ENCODE measurements at regions not wholly inside any gene's neighbourhood (a gene's known extent, or its start where the extent isn't known, plus 50 kb on each side); places are given as distances from the start of the nearest gene placed in this dataset.

GRCh38 chrX:8306291-8306925 lies 135.3 kb upstream of the VCX2 start:
- TF ChIP-seq POLR2A (IDR thresholded peaks at IDR 0.05) (no peak), EP300 (IDR thresholded peaks at IDR 0.05) (no peak), CTCF (IDR thresholded peaks at IDR 0.05) (no peak), POLR2AphosphoS5 (IDR thresholded peaks at IDR 0.05) (no peak)
- 90% methylated on average over 4 of the region's 4 CpGs for WGBS, 2 donors
- no peaks in the 10 kb centered on the region for H3K9me3 ChIP-seq
- intact Hi-C loops (cut with DNase I) = no loop called here
- H3K36me3 ChIP-seq = no peaks in the 10 kb centered on the region
- H3K4me3 ChIP-seq = no peak overlapping the region
- H3K4me1 ChIP-seq = no peaks in the 10 kb centered on the region
- no peak overlapping the region for H3K27ac ChIP-seq
- H3K27me3 ChIP-seq = no peaks in the 10 kb centered on the region
- DNase-seq = no peak

DNA sequence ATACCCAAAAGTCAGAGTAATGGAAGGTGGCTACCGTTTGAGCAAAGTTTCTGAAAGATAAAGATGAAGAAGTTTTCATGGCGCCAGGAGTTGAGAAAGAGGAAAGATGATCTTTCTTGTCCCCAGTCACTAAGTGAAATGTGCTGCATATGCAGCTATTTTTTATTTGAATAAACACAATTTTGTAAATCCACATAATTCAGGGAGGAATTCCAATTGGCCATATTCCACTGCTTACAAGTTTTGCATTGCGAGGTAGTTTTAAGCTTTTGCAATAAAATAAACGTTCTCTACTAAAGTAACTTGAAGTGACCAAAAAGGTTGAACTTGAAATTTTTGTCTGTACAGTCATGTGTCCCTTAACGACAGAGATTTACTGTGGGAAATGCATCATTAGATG lies 139.3 kb upstream of the VCX2 start:
- no peak for DNase-seq
- Histone ChIP-seq H3K27ac (no peak overlapping the region), H3K9me3 (no peaks in the 10 kb centered on the region), H3K4me3 (no peak overlapping the region), H3K4me1 (no peaks in the 10 kb centered on the region), H3K36me3 (no peaks in the 10 kb centered on the region), H3K27me3 (no peaks in the 10 kb centered on the region)
- intact Hi-C loops (cut with DNase I) = no loop called here
- TF ChIP-seq EP300 (IDR thresholded peaks at IDR 0.05) (no peak), POLR2A (IDR thresholded peaks at IDR 0.05) (no peak), CTCF (IDR thresholded peaks at IDR 0.05) (no peak), POLR2AphosphoS5 (IDR thresholded peaks at IDR 0.05) (no peak)
- 81 to 91% methylated on average over 5 of the region's 5 CpGs for WGBS, 2 donors

DNA sequence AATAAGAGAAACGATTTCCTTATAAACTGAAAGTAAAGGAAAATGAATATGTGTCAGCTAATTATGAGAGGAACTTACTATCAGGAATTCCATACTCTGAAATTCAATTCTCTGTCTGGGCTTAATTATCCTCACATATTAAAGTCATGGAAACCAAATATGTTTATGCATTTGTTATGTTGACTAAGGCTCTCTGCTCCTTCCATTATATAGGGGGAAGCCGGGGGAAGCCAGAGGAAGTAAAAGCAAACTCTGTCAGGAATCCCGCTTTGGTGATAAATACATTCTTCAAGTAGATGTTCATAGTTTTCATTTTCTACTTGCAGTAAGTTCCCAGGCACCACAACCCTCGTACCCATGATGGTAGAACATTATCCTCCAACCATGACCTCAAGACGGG lies 142.8 kb upstream of the VCX2 start:
- DNase-seq = no peak
- TF ChIP-seq EP300 (IDR thresholded peaks at IDR 0.05) (no peak), POLR2A (IDR thresholded peaks at IDR 0.05) (no peak), POLR2AphosphoS5 (IDR thresholded peaks at IDR 0.05) (no peak), CTCF (IDR thresholded peaks at IDR 0.05) (no peak)
- WGBS, 2 donors = 86 to 88% methylated on average over 5 of the region's 5 CpGs
- Histone ChIP-seq H3K36me3 (no peaks in the 10 kb centered on the region), H3K9me3 (no peaks in the 10 kb centered on the region), H3K27ac (no peak overlapping the region), H3K27me3 (no peaks in the 10 kb centered on the region), H3K4me1 (no peaks in the 10 kb centered on the region), H3K4me3 (no peak overlapping the region)
- intact Hi-C loops (cut with DNase I) = no loop called here

- H3K4me1 ChIP-seq = no peaks in the 10 kb centered on the region
- H3K27ac ChIP-seq = no peak overlapping the region
- DNase-seq = no peak
- WGBS, 2 donors = 74 to 77% methylated on average over 4 of the region's 4 CpGs
- no peaks in the 10 kb centered on the region for H3K36me3 ChIP-seq
- H3K27me3 ChIP-seq = no peaks in the 10 kb centered on the region
- intact Hi-C loops (cut with DNase I) = no loop called here
- TF ChIP-seq CTCF (IDR thresholded peaks at IDR 0.05) (no peak), EP300 (IDR thresholded peaks at IDR 0.05) (no peak), POLR2A (IDR thresholded peaks at IDR 0.05) (no peak), POLR2AphosphoS5 (IDR thresholded peaks at IDR 0.05) (no peak)
- H3K9me3 ChIP-seq = no peaks in the 10 kb centered on the region
- H3K4me3 ChIP-seq = no peak overlapping the region
Observed at GRCh38 chrX:8314881-8315280, 143.8 kb upstream of the VCX2 start.

GRCh38 chrX:8319359-8319758 lies 145.3 kb upstream of the VCX3B start:
- TF ChIP-seq CTCF (IDR thresholded peaks at IDR 0.05) (no peak), EP300 (IDR thresholded peaks at IDR 0.05) (no peak), POLR2AphosphoS5 (IDR thresholded peaks at IDR 0.05) (no peak), POLR2A (IDR thresholded peaks at IDR 0.05) (no peak)
- Histone ChIP-seq H3K4me1 (no peaks in the 10 kb centered on the region), H3K4me3 (no peak overlapping the region), H3K27ac (no peak overlapping the region), H3K9me3 (no peaks in the 10 kb centered on the region), H3K36me3 (no peaks in the 10 kb centered on the region), H3K27me3 (no peaks in the 10 kb centered on the region)
- no peak for DNase-seq
- WGBS, 2 donors = 82 to 87% methylated on average over 7 of the region's 7 CpGs
- intact Hi-C loops (cut with DNase I) = no loop called here

All from sigmoid colon (tissue), 6 donors.